Muscle of leg (tissue), 3 donors: ENCODE measurements at regions not wholly inside any gene's neighbourhood (a gene's known extent, or its start where the extent isn't known, plus 50 kb on each side); places are given as distances from the start of the nearest gene placed in this dataset.

ENCODE experiments used
- DNase-seq: peaks from one replicate; pipeline ENCODE4 v3.0.0; 2013
- H3K27ac ChIP-seq: one replicate; pipeline ENCODE4 v1.5.1; 2013; ENCODE audit warnings: mild to moderate bottlenecking, low read length, control low read depth
- H3K27me3 ChIP-seq: one replicate; pipeline ENCODE4 v1.6.1; 2013; ENCODE audit warnings: low read length; ENCODE audit not compliant: control insufficient read depth, insufficient read depth
- H3K36me3 ChIP-seq: one replicate; pipeline ENCODE4 v1.6.1; 2013; ENCODE audit warnings: low read length; ENCODE audit not compliant: control insufficient read depth, insufficient read depth
- H3K4me1 ChIP-seq: one replicate; pipeline ENCODE4 v1.6.1; 2013; ENCODE audit warnings: low read length; ENCODE audit not compliant: control insufficient read depth, insufficient read depth
- H3K4me3 ChIP-seq: one replicate; pipeline ENCODE4 v1.5.1; 2013; ENCODE audit warnings: low read length, control low read depth
- H3K9me3 ChIP-seq: replicated peaks from 2 replicates; pipeline ENCODE4 v1.6.1; 2013; ENCODE audit warnings: low read depth, low read length; ENCODE audit not compliant: control insufficient read depth
- WGBS: methylation state at CpG from one replicate; pipeline ENCODE4 v1.1.5; 2013; ENCODE audit warnings: missing lambda C conversion rate; ENCODE audit not compliant: insufficient coverage; 5-methylcytosine and 5-hydroxymethylcytosine counted together

GRCh38 chr10:2660276-2660675 lies 407.1 kb upstream of the PFKP start:
- H3K27ac ChIP-seq, result no peak overlapping the region
- no peak overlapping the region for H3K4me3 ChIP-seq
- no peaks in the 10 kb centered on the region for H3K9me3 ChIP-seq
- no peak for DNase-seq
- H3K27me3 ChIP-seq, result no peaks in the 10 kb centered on the region
- H3K36me3 ChIP-seq, result no peaks in the 10 kb centered on the region
- H3K4me1 ChIP-seq, result no peaks in the 10 kb centered on the region
- 84% methylated on average over 7 of the region's 10 CpGs for WGBS

GRCh38 chr10:2659660-2660209 lies 407.6 kb upstream of the PFKP start:
- Histone ChIP-seq H3K36me3 (no peaks in the 10 kb centered on the region), H3K9me3 (no peaks in the 10 kb centered on the region), H3K4me3 (no peak overlapping the region), H3K27me3 (no peaks in the 10 kb centered on the region), H3K4me1 (no peaks in the 10 kb centered on the region), H3K27ac (no peak overlapping the region)
- no CpG with 5 or more reads among the region's 8 CpGs for WGBS
- DNase-seq, result no peak

GRCh38 chr10:2658780-2659179 lies 408.6 kb upstream of the PFKP start:
- Histone ChIP-seq H3K27me3 (no peaks in the 10 kb centered on the region), H3K9me3 (no peaks in the 10 kb centered on the region), H3K27ac (no peak overlapping the region), H3K4me3 (no peak overlapping the region), H3K4me1 (no peaks in the 10 kb centered on the region), H3K36me3 (no peaks in the 10 kb centered on the region)
- no peak for DNase-seq
- WGBS, result 100% methylated on average over 1 of the region's 4 CpGs

- Histone ChIP-seq H3K27ac (no peak overlapping the region), H3K36me3 (no peaks in the 10 kb centered on the region), H3K4me3 (no peak overlapping the region), H3K27me3 (no peaks in the 10 kb centered on the region), H3K4me1 (no peaks in the 10 kb centered on the region), H3K9me3 (no peaks in the 10 kb centered on the region)
- DNase-seq, result no peak
- WGBS, result no CpG with 5 or more reads among the region's 4 CpGs
These were observed 417.0 kb upstream of the PFKP start for GRCh38 chr10:2650328-2650727.

- Histone ChIP-seq H3K9me3 (no peaks in the 10 kb centered on the region), H3K36me3 (no peaks in the 10 kb centered on the region), H3K4me1 (no peaks in the 10 kb centered on the region), H3K27ac (no peak overlapping the region), H3K4me3 (no peak overlapping the region), H3K27me3 (no peaks in the 10 kb centered on the region)
- no peak for DNase-seq
- 86% methylated on average over 1 of the region's 4 CpGs for WGBS
These were observed 426.3 kb upstream of the PFKP start for GRCh38 chr10:2641028-2641427.

GRCh38 chr10:2633630-2634029 lies 433.7 kb upstream of the PFKP start:
- 72% methylated on average over 5 of the region's 6 CpGs for WGBS
- H3K4me1 ChIP-seq, result no peaks in the 10 kb centered on the region
- H3K27me3 ChIP-seq, result no peaks in the 10 kb centered on the region
- no peaks in the 10 kb centered on the region for H3K9me3 ChIP-seq
- no peak for DNase-seq
- no peak overlapping the region for H3K4me3 ChIP-seq
- H3K27ac ChIP-seq, result no peak overlapping the region
- no peaks in the 10 kb centered on the region for H3K36me3 ChIP-seq

GRCh38 chr10:2631557-2632205 lies 435.7 kb upstream of the PFKP start:
- no peak overlapping the region for H3K4me3 ChIP-seq
- H3K4me1 ChIP-seq, result no peaks in the 10 kb centered on the region
- no peaks in the 10 kb centered on the region for H3K27me3 ChIP-seq
- H3K27ac ChIP-seq, result no peak overlapping the region
- no peaks in the 10 kb centered on the region for H3K36me3 ChIP-seq
- no peak for DNase-seq
- H3K9me3 ChIP-seq, result no peaks in the 10 kb centered on the region
- WGBS, result 63% methylated on average over 6 of the region's 11 CpGs

- H3K4me3 ChIP-seq, result no peak overlapping the region
- no peaks in the 10 kb centered on the region for H3K4me1 ChIP-seq
- H3K9me3 ChIP-seq, result no peaks in the 10 kb centered on the region
- 80% methylated on average over 1 of the region's 6 CpGs for WGBS
- H3K27me3 ChIP-seq, result no peaks in the 10 kb centered on the region
- DNase-seq, result no peak
- H3K27ac ChIP-seq, result no peak overlapping the region
- H3K36me3 ChIP-seq, result no peaks in the 10 kb centered on the region
These were observed 438.6 kb upstream of the PFKP start for GRCh38 chr10:2628705-2629104.

GRCh38 chr10:2627969-2628368 lies 439.4 kb upstream of the PFKP start:
- no peak overlapping the region for H3K4me3 ChIP-seq
- H3K4me1 ChIP-seq, result no peaks in the 10 kb centered on the region
- no peak overlapping the region for H3K27ac ChIP-seq
- no peaks in the 10 kb centered on the region for H3K36me3 ChIP-seq
- H3K27me3 ChIP-seq, result no peaks in the 10 kb centered on the region
- no CpG with 5 or more reads among the region's 1 CpG for WGBS
- no peak for DNase-seq
- no peaks in the 10 kb centered on the region for H3K9me3 ChIP-seq

- WGBS, result 58% methylated on average over 5 of the region's 10 CpGs
- no peak overlapping the region for H3K27ac ChIP-seq
- no peaks in the 10 kb centered on the region for H3K27me3 ChIP-seq
- no peak overlapping the region for H3K4me3 ChIP-seq
- H3K4me1 ChIP-seq, result no peaks in the 10 kb centered on the region
- no peaks in the 10 kb centered on the region for H3K9me3 ChIP-seq
- no peak for DNase-seq
- H3K36me3 ChIP-seq, result no peaks in the 10 kb centered on the region
These were observed 442.3 kb upstream of the PFKP start for GRCh38 chr10:2625094-2625493.
